22Rv1 (cell line): ENCODE measurements at regions not wholly inside any gene's neighbourhood (a gene's known extent, or its start where the extent isn't known, plus 50 kb on each side); places are given as distances from the start of the nearest gene placed in this dataset.

Source experiments
- ZFX ChIP-seq: fragments of 450-650 bp; IDR thresholded peaks from 2 replicates; pipeline ENCODE4 v1.6.1; 2017; ENCODE audit warnings: antibody characterized with exemption, borderline replicate concordance
- TF ChIP-seq, protein P1 (sequence below): fragments of 450-650 bp; IDR thresholded peaks from 2 replicates; pipeline ENCODE4 v1.5.1; 2017; ENCODE audit warnings: mild to moderate bottlenecking

DNA sequence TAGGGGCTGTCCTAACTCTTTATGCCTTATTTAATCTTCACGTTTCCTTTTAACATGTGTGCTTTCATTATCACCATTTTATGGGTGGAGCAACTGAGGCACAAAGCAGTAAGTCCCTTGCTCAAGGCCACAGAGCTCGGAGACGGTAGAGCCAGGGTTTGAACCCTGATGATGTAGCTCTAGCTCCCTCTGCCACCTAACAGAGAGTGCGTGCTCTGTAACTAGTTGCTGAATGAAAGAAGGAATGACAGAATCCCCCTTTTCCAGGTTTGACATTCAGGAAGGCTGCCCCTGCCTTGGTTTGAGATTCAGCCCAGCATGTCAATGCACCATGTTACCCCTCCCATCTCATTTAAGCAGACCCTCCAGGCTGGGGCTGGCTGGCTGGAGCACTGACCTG, 193.3 kb upstream of the NAV2 start:
- TF ChIP-seq, protein P1, sequence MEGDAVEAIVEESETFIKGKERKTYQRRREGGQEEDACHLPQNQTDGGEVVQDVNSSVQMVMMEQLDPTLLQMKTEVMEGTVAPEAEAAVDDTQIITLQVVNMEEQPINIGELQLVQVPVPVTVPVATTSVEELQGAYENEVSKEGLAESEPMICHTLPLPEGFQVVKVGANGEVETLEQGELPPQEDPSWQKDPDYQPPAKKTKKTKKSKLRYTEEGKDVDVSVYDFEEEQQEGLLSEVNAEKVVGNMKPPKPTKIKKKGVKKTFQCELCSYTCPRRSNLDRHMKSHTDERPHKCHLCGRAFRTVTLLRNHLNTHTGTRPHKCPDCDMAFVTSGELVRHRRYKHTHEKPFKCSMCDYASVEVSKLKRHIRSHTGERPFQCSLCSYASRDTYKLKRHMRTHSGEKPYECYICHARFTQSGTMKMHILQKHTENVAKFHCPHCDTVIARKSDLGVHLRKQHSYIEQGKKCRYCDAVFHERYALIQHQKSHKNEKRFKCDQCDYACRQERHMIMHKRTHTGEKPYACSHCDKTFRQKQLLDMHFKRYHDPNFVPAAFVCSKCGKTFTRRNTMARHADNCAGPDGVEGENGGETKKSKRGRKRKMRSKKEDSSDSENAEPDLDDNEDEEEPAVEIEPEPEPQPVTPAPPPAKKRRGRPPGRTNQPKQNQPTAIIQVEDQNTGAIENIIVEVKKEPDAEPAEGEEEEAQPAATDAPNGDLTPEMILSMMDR, result no peak
- no peak for TF ChIP-seq ZFX
